Vagina (tissue), 2 donors: ENCODE measurements at regions not wholly inside any gene's neighbourhood (a gene's known extent, or its start where the extent isn't known, plus 50 kb on each side); places are given as distances from the start of the nearest gene placed in this dataset.

Experiments used
- DNase-seq, 2 donors: peaks; one replicate each; pipeline ENCODE4 v3.0.0-alpha.2; 2017; ENCODE audit errors: extremely low spot score in 2 of 2
- H3K27ac ChIP-seq: fragments of 200-600 bp; sonication (generic); one replicate; pipeline ENCODE4 v1.5.1; 2019
- H3K27me3 ChIP-seq: fragments of 200-600 bp; sonication (generic); one replicate; pipeline ENCODE4 v1.5.1; 2019
- H3K36me3 ChIP-seq, 2 donors: fragments of 200-600 bp; sonication (generic); one replicate each; pipeline ENCODE4 v1.5.1; 2017 to 2019
- H3K4me1 ChIP-seq: fragments of 200-600 bp; sonication (generic); one replicate; pipeline ENCODE4 v1.5.1; 2019
- H3K4me3 ChIP-seq, 2 donors: fragments of 200-600 bp; sonication (generic); 1 replicate in 1 of 2; 2 replicates in 1 of 2; pipeline ENCODE4 v1.5.1; 2016 to 2019
- H3K9me3 ChIP-seq: fragments of 200-600 bp; sonication (generic); one replicate; pipeline ENCODE4 v1.5.1; 2019
- CTCF ChIP-seq, 3 experiments: fragments of 450-650 bp in 2 of 3; fragments of 200-600 bp in 1 of 3; sonication (generic) in 1 of 3; IDR thresholded peaks; one replicate each; pipeline ENCODE4 v1.5.1; 2017 to 2019; ENCODE audit warnings: antibody characterized with exemption in 3 of 3, mild to moderate bottlenecking in 2 of 3, moderate library complexity in 2 of 3
- POLR2A ChIP-seq, 2 donors: fragments of 450-650 bp; IDR thresholded peaks; one replicate each; pipeline ENCODE4 v1.6.1; 2017; ENCODE audit warnings: antibody characterized with exemption in 2 of 2, mild to moderate bottlenecking in 2 of 2, moderate library complexity in 2 of 2
- POLR2AphosphoS5 ChIP-seq, 2 donors: sonication (generic); formaldehyde crosslinking; IDR thresholded peaks; one replicate each; pipeline ENCODE4 v1.9.0; 2017; ENCODE audit warnings: antibody characterized with exemption in 2 of 2, mild to moderate bottlenecking in 2 of 2, low read depth in 1 of 2; ENCODE audit not compliant: insufficient read depth in 1 of 2
- intact Hi-C: fragments of 100-400 bp; cut with DNase I; formaldehyde crosslinking; loops from one replicate; pipeline ENCODE4 v1.15.1; 2023

DNA sequence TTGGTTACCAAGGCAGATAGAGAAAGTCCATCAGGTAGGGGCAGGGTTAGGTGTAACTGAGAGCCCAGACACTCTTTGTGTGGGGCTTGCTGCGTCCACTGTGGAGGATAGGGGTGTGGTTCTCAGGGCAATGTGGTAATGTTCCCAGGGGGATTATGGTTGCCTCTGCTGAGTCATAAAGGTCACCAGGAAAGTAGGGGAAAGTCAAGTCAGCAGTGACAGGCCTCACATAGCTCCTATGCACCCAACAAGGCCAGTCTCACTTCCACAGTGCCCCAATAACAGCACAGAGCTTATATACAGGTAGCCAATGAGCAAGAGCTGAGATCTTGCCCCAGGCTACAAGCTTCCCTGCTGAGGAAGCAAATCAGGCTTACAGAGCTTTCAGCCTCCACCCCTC lies 1438.0 kb upstream of the ZEB2 start:
- Histone ChIP-seq H3K36me3 (no peaks in the 10 kb centered on the region), H3K27me3 (no peaks in the 10 kb centered on the region), H3K9me3 (peaks cover 3% of the 10 kb centered on the region), H3K27ac (no peak overlapping the region), H3K4me1 (no peaks in the 10 kb centered on the region), H3K4me3 (no peak overlapping the region)
- intact Hi-C loops: no loop called here
- TF ChIP-seq POLR2A (IDR thresholded peaks at IDR 0.05) (no peak), POLR2AphosphoS5 (IDR thresholded peaks at IDR 0.05; ENCODE audit: insufficient read depth in 1 of 2, low read depth in 1 of 2) (no peak), CTCF (IDR thresholded peaks at IDR 0.05) (no peak)
- no peak for DNase-seq

- TF ChIP-seq POLR2A (IDR thresholded peaks at IDR 0.05) (no peak), POLR2AphosphoS5 (IDR thresholded peaks at IDR 0.05; ENCODE audit: insufficient read depth in 1 of 2, low read depth in 1 of 2) (no peak), CTCF (IDR thresholded peaks at IDR 0.05) (no peak)
- no peaks in the 10 kb centered on the region for H3K27me3 ChIP-seq
- intact Hi-C loops: no loop called here
- no peak overlapping the region for H3K27ac ChIP-seq
- H3K4me3 ChIP-seq: no peak overlapping the region
- no peaks in the 10 kb centered on the region for H3K4me1 ChIP-seq
- H3K9me3 ChIP-seq: no peaks in the 10 kb centered on the region
- DNase-seq: no peak
- no peaks in the 10 kb centered on the region for H3K36me3 ChIP-seq
Observed at GRCh38 chr2:145939949-145940348, 1420.0 kb upstream of the ZEB2 start.

DNA sequence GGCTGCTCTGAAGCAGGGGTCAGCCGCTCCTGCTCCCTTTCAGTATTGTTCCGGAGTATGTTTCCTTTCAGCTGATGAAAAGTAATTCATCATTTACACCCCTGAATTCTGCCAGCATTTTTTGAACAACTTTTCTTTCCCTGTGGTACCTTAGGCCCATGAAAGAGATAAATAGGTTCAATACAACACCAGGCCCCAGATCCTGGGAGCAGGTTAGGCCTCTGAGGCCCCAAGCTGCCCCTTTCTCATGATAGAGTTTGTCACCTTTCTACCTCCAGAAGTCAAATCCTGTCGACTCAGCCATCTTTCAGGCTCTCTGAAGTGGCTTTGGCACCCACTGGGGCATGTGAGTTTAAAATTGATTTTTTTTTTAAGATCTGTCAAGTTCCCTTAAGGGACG lies 1415.1 kb upstream of the ZEB2 start:
- no peak for DNase-seq
- Histone ChIP-seq H3K27me3 (no peaks in the 10 kb centered on the region), H3K4me3 (no peak overlapping the region), H3K9me3 (no peaks in the 10 kb centered on the region), H3K36me3 (no peaks in the 10 kb centered on the region), H3K27ac (no peak overlapping the region), H3K4me1 (no peaks in the 10 kb centered on the region)
- intact Hi-C loops: no loop called here
- TF ChIP-seq POLR2A (IDR thresholded peaks at IDR 0.05) (no peak), CTCF (IDR thresholded peaks at IDR 0.05) (no peak), POLR2AphosphoS5 (IDR thresholded peaks at IDR 0.05; ENCODE audit: insufficient read depth in 1 of 2, low read depth in 1 of 2) (no peak)

DNA sequence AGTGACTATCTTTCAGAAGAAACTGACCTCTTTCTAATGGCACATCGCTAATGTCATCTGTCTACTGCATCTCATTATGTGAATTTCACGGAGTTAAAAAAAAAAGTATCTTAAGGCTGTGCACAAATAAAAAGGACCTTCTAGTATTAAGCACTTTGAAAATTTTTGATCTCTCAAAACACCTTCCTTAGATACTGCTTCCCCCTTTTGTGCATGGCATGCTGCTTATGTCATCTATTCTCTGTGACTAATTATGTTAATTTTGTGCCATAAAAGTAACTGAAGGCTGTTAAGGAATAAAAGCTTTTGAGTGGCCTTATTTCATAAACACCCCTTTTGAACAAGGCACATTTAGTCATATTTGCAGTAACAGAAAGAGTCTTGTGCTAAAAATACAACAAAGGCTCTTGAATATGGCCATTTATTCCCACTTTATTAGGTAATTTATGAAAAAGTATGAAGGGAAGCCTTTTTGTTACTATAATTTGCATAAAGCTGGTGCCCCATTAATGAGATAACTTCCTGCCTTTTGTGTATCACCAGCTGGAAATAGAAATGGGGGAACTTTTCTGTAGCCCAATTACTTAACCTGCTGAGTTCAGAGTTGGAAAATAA lies 1412.0 kb upstream of the ZEB2 start:
- TF ChIP-seq CTCF (IDR thresholded peaks at IDR 0.05) (no peak), POLR2AphosphoS5 (IDR thresholded peaks at IDR 0.05; ENCODE audit: insufficient read depth in 1 of 2, low read depth in 1 of 2) (no peak), POLR2A (IDR thresholded peaks at IDR 0.05) (no peak)
- Histone ChIP-seq H3K4me3 (no peak overlapping the region), H3K4me1 (no peaks in the 10 kb centered on the region), H3K9me3 (no peaks in the 10 kb centered on the region), H3K27ac (no peak overlapping the region), H3K36me3 (no peaks in the 10 kb centered on the region), H3K27me3 (no peaks in the 10 kb centered on the region)
- no peak for DNase-seq
- intact Hi-C loops: no loop called here

- intact Hi-C loops: no loop called here
- Histone ChIP-seq H3K27me3 (no peaks in the 10 kb centered on the region), H3K4me1 (no peaks in the 10 kb centered on the region), H3K9me3 (no peaks in the 10 kb centered on the region), H3K4me3 (no peak overlapping the region), H3K27ac (no peak overlapping the region), H3K36me3 (no peaks in the 10 kb centered on the region)
- no peak for TF ChIP-seq POLR2A (IDR thresholded peaks at IDR 0.05)
- TF ChIP-seq CTCF (IDR thresholded peaks at IDR 0.05): no peak
- no peak for TF ChIP-seq POLR2AphosphoS5 (IDR thresholded peaks at IDR 0.05; ENCODE audit: insufficient read depth in 1 of 2, low read depth in 1 of 2)
- DNase-seq: no peak
Observed at GRCh38 chr2:145930318-145930717, 1410.4 kb upstream of the ZEB2 start.
